Caco-2 (cell line): ENCODE measurements at regions not wholly inside any gene's neighbourhood (a gene's known extent, or its start where the extent isn't known, plus 50 kb on each side); places are given as distances from the start of the nearest gene placed in this dataset.

Source experiments
- BruUV-seq: library from RNA; stranded (reverse); fragments of 400-500 nt; replicated peaks from 2 replicates; lab custom pipeline; 2021; lab: Mats Ljungman, UMichigan
- CTCF ChIA-PET: fragments of 300-600 bp; sonication (Branson Sonifier 250); formaldehyde crosslinking; loops from one replicate; lab custom pipeline; 2022; ENCODE audit warnings: antibody characterized with exemption; lab: Charles Lee
- POLR2A ChIA-PET: fragments of 300-600 bp; sonication (Branson Sonifier 250); formaldehyde crosslinking; loops from one replicate; lab custom pipeline; 2022; ENCODE audit warnings: antibody characterized with exemption; lab: Charles Lee
- DNase-seq, 2 experiments: peaks; one replicate each; pipeline versions ENCODE4 v3.0.0 to v3.0.0-alpha.2; 2020 to 2022
- H3K27me3 ChIP-seq: replicated peaks from 2 replicates; pipeline ENCODE4 v1.6.0; 2011; ENCODE audit warnings: low read length; ENCODE audit not compliant: control insufficient read depth, insufficient read depth
- H3K36me3 ChIP-seq: 2 replicates; pipeline ENCODE4 v1.5.1; 2011; ENCODE audit warnings: low read length; ENCODE audit not compliant: control insufficient read depth, insufficient read depth
- H3K4me1 ChIP-seq: fragments of 250-450 bp; sonication (Bioruptor Pico); 2 replicates; pipeline ENCODE4 v1.5.1; 2020; ENCODE audit warnings: mild to moderate bottlenecking
- H3K4me3 ChIP-seq: 2 replicates; pipeline ENCODE4 v1.5.1; 2011; ENCODE audit warnings: low read depth, mild to moderate bottlenecking, control low read depth, low read length
- H3K9me3 ChIP-seq: fragments of 250-450 bp; sonication (Bioruptor Pico); 2 replicates; pipeline ENCODE4 v1.5.1; 2020; ENCODE audit warnings: mild to moderate bottlenecking, moderate library complexity
- H3K27ac Mint-ChIP-seq: one replicate; pipeline ENCODE4 v1.8.0; 2022; ENCODE audit warnings: mixed read lengths; ENCODE audit not compliant: unreplicated experiment
- H3K27me3 Mint-ChIP-seq: one replicate; pipeline ENCODE4 v1.8.0; 2022; ENCODE audit warnings: mixed read lengths; ENCODE audit not compliant: insufficient read depth, unreplicated experiment
- H3K36me3 Mint-ChIP-seq: one replicate; pipeline ENCODE4 v1.8.0; 2022; ENCODE audit warnings: mild to moderate bottlenecking, mixed read lengths; ENCODE audit not compliant: insufficient read depth, unreplicated experiment
- H3K4me1 Mint-ChIP-seq: one replicate; pipeline ENCODE4 v1.8.0; 2022; ENCODE audit warnings: low read depth, mixed read lengths; ENCODE audit not compliant: unreplicated experiment
- H3K4me3 Mint-ChIP-seq: one replicate; pipeline ENCODE4 v1.8.0; 2022; ENCODE audit warnings: mild to moderate bottlenecking, moderate library complexity, mixed read lengths; ENCODE audit not compliant: unreplicated experiment
- H3K9me3 Mint-ChIP-seq: one replicate; pipeline ENCODE4 v1.8.0; 2022; ENCODE audit warnings: mixed read lengths; ENCODE audit not compliant: unreplicated experiment
- CTCF ChIP-seq, 2 experiments: fragments of 200-600 bp in 1 of 2; IDR thresholded peaks; 1 replicate in 1 of 2; 2 replicates in 1 of 2; pipeline versions ENCODE4 v1.5.1 to v1.8.0; 2011 to 2022; ENCODE audit warnings: antibody characterized with exemption in 1 of 2, control low read depth in 1 of 2, inconsistent platforms in 1 of 2, low read depth in 1 of 2, low read length in 1 of 2, mild to moderate bottlenecking in 1 of 2, moderate library complexity in 1 of 2; ENCODE audit not compliant: insufficient read depth in 1 of 2, severe bottlenecking in 1 of 2, unreplicated experiment in 1 of 2
- intact Hi-C: fragments of 100-400 bp; cut with micrococcal nuclease; formaldehyde crosslinking; loops from one replicate; pipeline ENCODE4 v1.10.0; 2022; ENCODE audit not compliant: unreplicated experiment

- H3K4me3 Mint-ChIP-seq = no peak overlapping the region
- POLR2A ChIA-PET = no interaction called here
Observed at GRCh38 chr2:161570424-161571050, 53.7 kb upstream of the SLC4A10 start.

GRCh38 chr2:161571051-161571429, 53.2 kb upstream of the SLC4A10 start:
- no peak overlapping the region for H3K4me3 Mint-ChIP-seq
- no peaks in the 10 kb centered on the region for H3K36me3 Mint-ChIP-seq
- no TSS peak for BruUV-seq
- H3K9me3 Mint-ChIP-seq = no peaks in the 10 kb centered on the region
- no peak for TF ChIP-seq CTCF (IDR thresholded peaks at IDR 0.05; ENCODE audit: insufficient read depth in 1 of 2, low read depth in 1 of 2, low read length in 1 of 2, severe bottlenecking in 1 of 2, unreplicated experiment in 1 of 2)
- H3K4me1 ChIP-seq = no peaks in the 10 kb centered on the region
- H3K9me3 ChIP-seq = no peaks in the 10 kb centered on the region
- H3K27me3 Mint-ChIP-seq = no peaks in the 10 kb centered on the region
- intact Hi-C loops = no loop called here
- H3K36me3 ChIP-seq = no peaks in the 10 kb centered on the region
- no peak for DNase-seq
- H3K27ac Mint-ChIP-seq = no peak overlapping the region
- H3K4me1 Mint-ChIP-seq = no peaks in the 10 kb centered on the region
- no peak overlapping the region for H3K4me3 ChIP-seq
- ChIA-PET CTCF (no interaction called here), POLR2A (no interaction called here)
- no peaks in the 10 kb centered on the region for H3K27me3 ChIP-seq

More at GRCh38 chr2:161570424-161571050, 53.7 kb upstream of the SLC4A10 start:
- Histone ChIP-seq H3K4me3 (no peak overlapping the region), H3K27me3 (no peaks in the 10 kb centered on the region), H3K36me3 (no peaks in the 10 kb centered on the region), H3K4me1 (no peaks in the 10 kb centered on the region), H3K9me3 (no peaks in the 10 kb centered on the region)
- CTCF ChIA-PET = no interaction called here
- no TSS peak for BruUV-seq
- DNase-seq = no peak
- Mint-ChIP-seq H3K27me3 (no peaks in the 10 kb centered on the region), H3K27ac (no peak overlapping the region), H3K4me1 (no peaks in the 10 kb centered on the region), H3K36me3 (no peaks in the 10 kb centered on the region), H3K9me3 (peaks cover 4% of the 10 kb centered on the region)
- peak in 1 of 2 experiments; percentile 50 for TF ChIP-seq CTCF (IDR thresholded peaks at IDR 0.05; ENCODE audit: insufficient read depth in 1 of 2, low read depth in 1 of 2, low read length in 1 of 2, severe bottlenecking in 1 of 2, unreplicated experiment in 1 of 2)
- intact Hi-C loops = no loop called here
